ENCODE measurements at regions not wholly inside any gene's neighbourhood (a gene's known extent, or its start where the extent isn't known, plus 50 kb on each side); places are given as distances from the start of the nearest gene placed in this dataset.

DNA sequence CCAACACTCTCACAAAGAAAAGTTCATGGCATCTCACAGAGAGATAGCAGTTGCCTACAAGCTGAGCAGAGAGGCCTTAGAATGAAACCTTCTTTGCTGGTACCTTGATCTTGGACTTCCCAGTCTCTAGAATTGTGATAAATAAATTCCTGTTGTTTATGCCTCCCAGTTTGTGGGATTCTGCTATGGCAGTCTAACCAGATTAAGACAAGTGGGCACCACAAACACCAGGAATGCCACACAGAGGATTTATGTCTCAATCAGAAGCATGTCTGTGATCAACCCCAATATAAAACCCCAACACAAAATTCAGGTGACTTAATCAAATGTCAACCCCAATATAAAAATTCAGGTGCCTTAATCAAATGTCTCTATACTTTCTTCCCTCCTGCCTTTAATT, 581.3 kb downstream of the XPNPEP1 start:
- no peaks in the 10 kb centered on the region for H3K79me2 ChIP-seq (ENCODE audit: control insufficient read depth, insufficient read depth, low read length)
- H3K36me3 ChIP-seq (replicated peaks in 1 of 2; ENCODE audit: control extremely low read depth in 1 of 2, control insufficient read depth in 1 of 2, extremely low read depth in 1 of 2, insufficient read depth in 2 of 2, low read length in 1 of 2) = no peaks in the 10 kb centered on the region
- Mint-ChIP-seq H3K4me1 (no peaks in the 10 kb centered on the region), H3K27ac (no peak overlapping the region), H3K9me3 (ENCODE audit: insufficient read depth) (no peaks in the 10 kb centered on the region), H3K4me3 (no peak overlapping the region), H3K27me3 (no peaks in the 10 kb centered on the region)
- no peaks in the 10 kb centered on the region for H3K9me3 ChIP-seq (ENCODE audit: control extremely low read depth in 1 of 3, control insufficient read depth in 2 of 3, insufficient read depth in 1 of 3, low read length in 2 of 3)
- TF ChIP-seq, protein P1, sequence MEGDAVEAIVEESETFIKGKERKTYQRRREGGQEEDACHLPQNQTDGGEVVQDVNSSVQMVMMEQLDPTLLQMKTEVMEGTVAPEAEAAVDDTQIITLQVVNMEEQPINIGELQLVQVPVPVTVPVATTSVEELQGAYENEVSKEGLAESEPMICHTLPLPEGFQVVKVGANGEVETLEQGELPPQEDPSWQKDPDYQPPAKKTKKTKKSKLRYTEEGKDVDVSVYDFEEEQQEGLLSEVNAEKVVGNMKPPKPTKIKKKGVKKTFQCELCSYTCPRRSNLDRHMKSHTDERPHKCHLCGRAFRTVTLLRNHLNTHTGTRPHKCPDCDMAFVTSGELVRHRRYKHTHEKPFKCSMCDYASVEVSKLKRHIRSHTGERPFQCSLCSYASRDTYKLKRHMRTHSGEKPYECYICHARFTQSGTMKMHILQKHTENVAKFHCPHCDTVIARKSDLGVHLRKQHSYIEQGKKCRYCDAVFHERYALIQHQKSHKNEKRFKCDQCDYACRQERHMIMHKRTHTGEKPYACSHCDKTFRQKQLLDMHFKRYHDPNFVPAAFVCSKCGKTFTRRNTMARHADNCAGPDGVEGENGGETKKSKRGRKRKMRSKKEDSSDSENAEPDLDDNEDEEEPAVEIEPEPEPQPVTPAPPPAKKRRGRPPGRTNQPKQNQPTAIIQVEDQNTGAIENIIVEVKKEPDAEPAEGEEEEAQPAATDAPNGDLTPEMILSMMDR (IDR thresholded peaks at IDR 0.05) = no peak
- no peak for TF ChIP-seq EZH2 (IDR thresholded peaks at IDR 0.05; ENCODE audit: borderline replicate concordance, insufficient read depth, low read depth, low read length, poor library complexity, severe bottlenecking)
- ChIA-PET POLR2A (no interaction called here), CTCF (no interaction called here)
- no peak overlapping the region for H2AFZ ChIP-seq (ENCODE audit: insufficient read depth, low read depth, low read length, poor library complexity, severe bottlenecking)
- DNase-seq = no peak
- ATAC-seq (ENCODE audit: low read depth) = no peak
- H3K4me1 ChIP-seq (ENCODE audit: control insufficient read depth in 2 of 2, insufficient read depth in 2 of 2, low read length in 2 of 2) = no peaks in the 10 kb centered on the region
- H4K20me1 ChIP-seq (ENCODE audit: control insufficient read depth, insufficient read depth, low read length, poor library complexity, severe bottlenecking) = no peaks in the 10 kb centered on the region
- intact Hi-C loops (cut with micrococcal nuclease) = no loop called here
- H3K27ac ChIP-seq (ENCODE audit: low read length in 2 of 2) = no peak overlapping the region
- no peak overlapping the region for H3K4me3 ChIP-seq (ENCODE audit: control extremely low read depth in 1 of 5, extremely low read depth in 1 of 5, insufficient read depth in 1 of 5, low read depth in 2 of 5, low read length in 4 of 5)
- H3K4me2 ChIP-seq (replicated peaks; ENCODE audit: low read depth, low read length, poor library complexity, severe bottlenecking) = no peak overlapping the region
- H3K27me3 ChIP-seq (replicated peaks in 1 of 4; ENCODE audit: control extremely low read depth in 1 of 4, control insufficient read depth in 3 of 4, insufficient read depth in 4 of 4, low read length in 3 of 4) = no peaks in the 10 kb centered on the region
- no peak overlapping the region for H3K9ac ChIP-seq (ENCODE audit: low read length)

DNA sequence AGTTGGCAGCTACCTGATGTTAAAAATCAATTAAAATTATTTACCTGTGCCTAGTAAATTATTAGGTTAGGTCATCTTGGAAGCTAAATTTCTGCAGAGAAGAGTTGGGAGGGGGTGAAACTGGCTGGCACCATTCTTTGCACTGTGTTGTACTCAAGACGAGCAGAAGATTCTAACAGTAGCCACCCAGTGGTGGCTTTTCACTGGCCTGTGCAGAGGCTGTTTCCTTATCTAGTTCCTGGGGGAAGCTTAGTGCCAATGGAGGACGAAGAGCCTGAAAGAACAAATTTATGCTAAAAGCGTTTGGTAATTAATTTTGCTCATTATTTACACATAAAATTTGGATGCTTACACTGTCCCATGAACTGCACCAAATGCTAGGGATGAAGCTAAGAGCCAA, 595.3 kb downstream of the XPNPEP1 start:
- CTCF ChIA-PET = no interaction called here
- H3K79me2 ChIP-seq (ENCODE audit: control insufficient read depth, insufficient read depth, low read length) = no peaks in the 10 kb centered on the region
- intact Hi-C loops (cut with micrococcal nuclease) = no loop called here

More for the DNA sequence above, 595.3 kb downstream of the XPNPEP1 start:
- Histone ChIP-seq H2AFZ (ENCODE audit: insufficient read depth, low read depth, low read length, poor library complexity, severe bottlenecking) (no peak overlapping the region), H3K27ac (ENCODE audit: low read length in 2 of 2) (no peak overlapping the region), H3K36me3 (replicated peaks in 1 of 2; ENCODE audit: control extremely low read depth in 1 of 2, control insufficient read depth in 1 of 2, extremely low read depth in 1 of 2, insufficient read depth in 2 of 2, low read length in 1 of 2) (no peaks in the 10 kb centered on the region), H3K9ac (ENCODE audit: low read length) (no peak overlapping the region), H4K20me1 (ENCODE audit: control insufficient read depth, insufficient read depth, low read length, poor library complexity, severe bottlenecking) (no peaks in the 10 kb centered on the region), H3K4me3 (ENCODE audit: control extremely low read depth in 1 of 5, extremely low read depth in 1 of 5, insufficient read depth in 1 of 5, low read depth in 2 of 5, low read length in 4 of 5) (no peak overlapping the region), H3K9me3 (ENCODE audit: control extremely low read depth in 1 of 3, control insufficient read depth in 2 of 3, insufficient read depth in 1 of 3, low read length in 2 of 3) (no peaks in the 10 kb centered on the region), H3K27me3 (replicated peaks in 1 of 4; ENCODE audit: control extremely low read depth in 1 of 4, control insufficient read depth in 3 of 4, insufficient read depth in 4 of 4, low read length in 3 of 4) (no peaks in the 10 kb centered on the region), H3K4me2 (replicated peaks; ENCODE audit: low read depth, low read length, poor library complexity, severe bottlenecking) (no peak overlapping the region), H3K4me1 (ENCODE audit: control insufficient read depth in 2 of 2, insufficient read depth in 2 of 2, low read length in 2 of 2) (no peaks in the 10 kb centered on the region)
- Mint-ChIP-seq H3K27ac (no peak overlapping the region), H3K9me3 (ENCODE audit: insufficient read depth) (no peaks in the 10 kb centered on the region), H3K4me1 (no peaks in the 10 kb centered on the region), H3K4me3 (no peak overlapping the region), H3K27me3 (no peaks in the 10 kb centered on the region)
- 78% methylated on average over 2 of the region's 3 CpGs for WGBS (ENCODE audit: insufficient coverage)
- TF ChIP-seq, protein P1 (IDR thresholded peaks at IDR 0.05) = no peak
- no peak for TF ChIP-seq EZH2 (IDR thresholded peaks at IDR 0.05; ENCODE audit: borderline replicate concordance, insufficient read depth, low read depth, low read length, poor library complexity, severe bottlenecking)
- DNase-seq = no peak
- no peak for ATAC-seq (ENCODE audit: low read depth)
- POLR2A ChIA-PET = no interaction called here

All from B cell (primary cell).